ENCODE measurements at regions not wholly inside any gene's neighbourhood (a gene's known extent, or its start where the extent isn't known, plus 50 kb on each side); places are given as distances from the start of the nearest gene placed in this dataset.
"Not testable (repeated sequence)": the region's sequence is repeated elsewhere in the genome, so short reads cannot be mapped to it uniquely, and the experiment has no call there.

GRCh38 chr5:39674209-39675082 is 249.7 kb upstream of the DAB2 start:
- no peak for DNase-seq

GRCh38 chr5:39671561-39671961 is 246.8 kb upstream of the DAB2 start:
- DNase-seq = no peak

DNA sequence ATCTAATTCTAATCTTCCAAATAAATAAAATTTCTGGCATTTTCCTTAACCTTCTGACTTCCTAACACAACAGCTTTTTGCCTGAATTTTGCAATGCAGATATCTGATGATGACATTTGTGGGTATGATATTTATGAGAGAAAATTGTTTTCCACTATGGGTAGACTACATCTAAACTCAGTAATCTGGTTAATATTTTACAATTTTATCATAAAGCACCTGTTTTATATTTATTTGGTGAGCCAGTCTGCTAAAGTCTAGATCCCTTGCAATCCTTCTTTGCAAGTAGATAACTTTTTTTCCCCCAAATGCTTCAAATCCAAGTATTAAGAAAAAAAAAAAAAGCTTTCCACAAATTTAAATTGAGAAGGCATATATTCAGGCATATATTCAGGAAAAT is 246.2 kb upstream of the DAB2 start:
- no peak for DNase-seq

- no peak for DNase-seq
These were observed 245.6 kb upstream of the DAB2 start for GRCh38 chr5:39670391-39670790.

DNA sequence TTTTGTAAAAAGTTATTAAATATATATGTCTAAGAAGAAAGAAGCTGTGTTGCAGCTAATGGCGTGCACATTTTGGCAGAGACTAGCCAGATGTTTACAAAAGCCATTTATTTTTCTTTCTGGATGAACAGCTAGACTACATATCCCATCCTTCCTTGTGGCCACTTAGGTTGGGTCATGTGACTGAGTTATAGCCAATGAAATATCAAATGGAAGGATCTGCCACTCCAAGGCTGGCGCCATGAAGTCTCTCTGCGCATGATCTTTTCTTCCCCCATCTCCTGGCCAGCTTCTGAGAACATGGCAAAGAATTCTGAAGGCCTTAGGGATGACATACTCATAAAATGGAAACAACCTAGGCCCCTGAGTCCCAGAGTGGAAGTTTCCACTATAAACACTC is 244.2 kb upstream of the DAB2 start:
- no peak for DNase-seq

- DNase-seq = no peak
These were observed 240.5 kb upstream of the DAB2 start for GRCh38 chr5:39665328-39665727.

DNA sequence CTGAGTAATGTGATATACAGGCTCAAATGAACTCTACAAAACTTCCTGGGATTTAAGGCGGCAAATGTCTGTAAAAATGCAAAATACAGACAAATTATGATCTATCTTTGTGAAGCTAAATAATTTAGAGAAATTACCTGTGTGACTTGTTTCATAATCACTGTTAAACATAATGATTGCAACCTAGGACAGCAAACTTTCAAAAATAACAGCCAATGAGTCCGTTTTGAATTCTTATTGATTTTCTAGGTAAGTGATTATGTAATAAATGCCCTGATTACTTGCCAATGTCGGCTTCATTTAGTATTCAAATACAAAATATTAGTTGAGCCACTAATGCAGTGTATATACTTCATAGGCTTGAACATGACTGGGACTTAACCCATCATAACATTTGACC is 238.2 kb upstream of the DAB2 start:
- DNase-seq = no peak

DNA sequence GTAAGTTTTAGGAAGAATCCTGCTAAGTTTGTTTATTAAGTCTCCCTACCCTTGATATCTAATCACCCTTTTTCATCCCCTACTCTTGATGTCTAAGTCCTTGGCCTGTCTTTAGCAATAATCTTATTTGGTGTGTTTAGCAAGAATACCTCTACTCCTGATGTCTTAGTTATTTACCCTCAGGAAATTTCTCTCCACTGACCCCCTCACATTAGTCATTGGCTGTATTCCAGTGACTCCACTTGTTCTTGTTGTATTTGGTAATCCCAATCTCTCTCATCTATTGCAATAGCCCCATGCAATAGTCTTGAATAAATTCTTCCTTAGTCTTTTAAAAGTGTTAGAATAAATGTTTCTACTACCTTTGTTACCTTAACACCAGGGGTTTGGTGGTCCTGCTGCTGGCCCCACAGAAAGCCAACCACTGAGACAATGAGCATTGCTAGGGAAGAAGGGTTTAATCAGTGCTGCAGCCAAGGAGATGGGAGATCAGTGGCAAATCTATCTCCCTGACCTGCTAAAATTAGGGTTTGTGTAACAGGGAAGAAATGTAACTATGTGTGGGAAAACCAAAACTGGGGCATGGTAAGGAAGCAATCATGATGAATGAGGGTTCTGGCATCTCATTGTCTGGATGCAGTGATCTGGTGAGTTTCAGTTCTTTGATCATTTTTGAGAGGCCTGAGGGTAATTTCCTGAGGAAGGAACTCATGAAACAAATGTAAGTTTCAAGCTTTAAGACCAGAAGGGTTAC is 236.4 kb upstream of the DAB2 start:
- DNase-seq = no peak

DNA sequence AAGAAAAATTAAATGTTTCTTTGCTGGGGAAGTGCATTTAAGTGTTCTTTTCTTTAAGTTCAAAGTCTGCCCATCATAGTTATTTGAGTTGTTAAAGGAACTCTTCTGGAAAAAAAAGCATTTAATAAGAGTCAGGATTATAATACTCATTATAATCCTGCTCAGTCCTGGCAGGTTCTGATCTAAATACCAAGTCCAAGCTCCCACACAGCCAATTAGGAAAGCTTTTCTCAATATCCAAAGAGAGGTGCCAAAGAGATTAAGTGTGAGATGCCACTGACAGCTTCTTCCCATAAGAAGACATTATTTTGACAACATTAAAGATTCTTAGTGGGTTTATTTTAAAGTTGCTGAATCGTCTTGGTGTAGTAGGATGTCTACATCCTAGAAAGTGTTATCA is 235.2 kb upstream of the DAB2 start:
- DNase-seq = no peak

DNA sequence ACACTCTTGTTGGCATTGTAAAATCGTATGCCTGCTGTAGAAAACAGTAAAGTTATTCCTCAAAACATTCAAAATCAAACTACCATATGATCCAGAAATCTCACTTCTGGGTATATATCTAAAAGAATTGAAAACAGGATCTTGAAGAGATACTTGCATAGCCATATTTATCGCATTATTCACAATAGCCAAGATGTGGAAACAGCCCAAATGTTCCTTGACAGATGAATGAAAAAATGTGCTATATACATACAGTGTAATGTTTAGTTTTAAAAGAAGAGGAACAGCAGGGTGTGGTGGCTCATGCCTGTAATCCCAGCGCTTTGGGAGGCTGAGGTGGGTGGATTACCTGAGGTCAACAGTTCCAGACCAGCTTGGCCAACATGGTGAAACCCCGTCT is 234.1 kb upstream of the DAB2 start:
- DNase-seq = no peak

- no peak for DNase-seq
These were observed 233.2 kb upstream of the DAB2 start for GRCh38 chr5:39657943-39658342.

DNA sequence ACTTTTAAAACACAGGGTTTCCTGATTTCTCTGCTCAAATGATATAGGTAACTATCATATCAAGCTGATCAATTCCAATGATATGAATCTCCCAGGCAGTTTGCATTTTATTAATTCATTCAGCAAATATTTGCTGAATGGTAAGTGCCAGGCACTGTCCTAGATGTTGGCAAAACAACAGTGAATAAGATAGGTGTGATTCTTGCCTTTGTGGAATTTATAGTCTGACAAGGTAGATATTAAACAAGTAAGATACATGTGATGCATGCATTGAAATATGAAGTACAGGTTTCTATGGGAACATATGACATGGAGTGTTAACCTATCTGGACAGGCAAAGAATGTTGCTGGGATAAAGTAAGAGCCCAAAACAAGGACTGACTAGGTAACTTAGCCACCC is 231.8 kb upstream of the DAB2 start:
- DNase-seq = no peak

DNA sequence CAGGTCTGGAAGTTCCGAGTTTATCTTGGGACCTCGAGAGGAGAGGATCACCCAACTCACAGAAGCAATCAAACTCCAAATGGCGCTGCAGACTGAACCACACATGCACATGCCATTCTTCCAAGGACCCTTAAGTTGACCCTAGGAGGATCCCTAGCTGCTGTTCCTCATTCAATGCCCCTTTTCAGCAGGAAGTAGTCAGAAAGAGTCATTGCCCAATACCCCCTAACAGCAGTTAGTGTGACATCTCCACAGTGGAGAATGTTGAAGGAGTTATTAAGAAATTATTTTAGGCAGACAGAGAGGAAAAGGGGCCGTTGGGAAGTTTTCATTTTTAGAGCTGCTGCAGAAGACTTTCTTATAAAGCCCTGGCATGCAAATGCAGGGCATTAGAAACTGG is 229.9 kb upstream of the DAB2 start:
- DNase-seq = no peak

DNA sequence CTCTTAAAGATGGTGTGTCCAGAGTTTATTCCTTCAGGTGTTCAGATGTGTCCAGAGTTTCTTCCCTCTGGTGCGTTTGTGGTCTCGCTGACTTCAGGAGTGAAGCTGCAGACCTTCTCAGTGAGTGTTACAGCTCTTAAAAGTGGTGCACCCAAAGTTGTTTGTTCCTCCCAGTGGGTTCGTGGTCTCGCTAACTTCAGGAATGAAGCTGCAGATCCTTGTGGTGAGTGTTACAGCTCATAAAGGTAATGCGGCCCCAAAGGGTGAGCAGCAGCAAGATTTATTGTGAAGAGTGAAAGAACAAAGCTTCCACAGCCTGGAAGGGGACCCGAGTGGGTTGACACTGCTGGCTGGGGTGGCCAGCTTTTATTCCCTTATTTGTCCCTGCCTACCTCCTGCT is 227.7 kb upstream of the DAB2 start:
- DNase-seq = not testable (repeated sequence)

- DNase-seq = no peak
These were observed 227.3 kb upstream of the DAB2 start for GRCh38 chr5:39652036-39652435.

DNA sequence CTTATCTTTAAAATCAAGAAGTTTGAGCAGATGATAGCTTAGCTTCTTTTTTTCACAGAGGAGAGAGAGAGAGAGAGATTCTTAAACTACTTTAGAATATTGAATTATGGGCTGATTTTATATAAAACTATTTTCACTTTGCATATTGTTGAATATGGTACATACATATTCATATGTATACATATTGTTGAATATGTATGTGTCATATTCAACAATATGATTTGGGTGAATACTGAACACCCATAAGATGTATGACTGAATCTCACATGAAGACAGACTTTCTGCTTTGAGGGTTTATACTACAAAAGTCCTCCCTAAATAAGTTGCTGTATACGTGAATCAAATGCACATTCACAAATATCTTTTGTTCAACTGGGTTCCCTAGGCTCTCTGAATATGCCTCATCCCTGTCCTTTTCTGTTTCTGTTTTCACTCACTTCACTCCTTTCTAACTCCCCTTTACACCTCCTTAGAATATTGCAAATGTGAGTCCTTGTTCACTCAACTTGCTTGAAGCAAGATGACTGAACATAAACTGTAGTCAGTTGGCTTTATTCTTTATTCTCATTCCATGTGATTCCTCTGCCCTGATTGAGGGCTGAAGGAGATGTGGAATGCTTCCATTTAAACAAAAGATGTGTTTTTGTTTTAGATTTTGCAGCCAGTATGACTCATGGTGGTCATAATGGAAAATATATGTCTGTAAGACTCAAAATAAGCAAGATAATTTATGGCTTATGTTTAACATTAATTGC is 225.4 kb upstream of the DAB2 start:
- no peak for DNase-seq

DNA sequence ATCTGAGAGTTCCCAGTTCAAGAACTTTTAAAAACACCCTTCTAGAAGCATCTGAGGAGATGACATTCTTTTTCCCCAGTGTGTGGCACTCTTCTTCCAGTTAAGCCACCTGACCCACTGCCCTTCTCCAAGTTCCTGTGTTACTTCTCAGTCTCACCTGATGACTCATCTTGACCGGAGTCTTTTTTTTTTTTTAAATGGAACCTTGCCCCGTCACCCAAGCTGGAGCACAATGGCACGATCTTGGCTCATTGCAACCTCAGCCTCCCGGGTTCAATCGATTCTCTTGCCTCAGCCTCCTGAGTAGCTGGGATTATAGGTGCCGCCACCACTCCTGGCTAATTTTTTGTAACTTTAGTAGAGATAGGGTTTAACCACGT is 224.1 kb upstream of the DAB2 start:
- DNase-seq = no peak

DNA sequence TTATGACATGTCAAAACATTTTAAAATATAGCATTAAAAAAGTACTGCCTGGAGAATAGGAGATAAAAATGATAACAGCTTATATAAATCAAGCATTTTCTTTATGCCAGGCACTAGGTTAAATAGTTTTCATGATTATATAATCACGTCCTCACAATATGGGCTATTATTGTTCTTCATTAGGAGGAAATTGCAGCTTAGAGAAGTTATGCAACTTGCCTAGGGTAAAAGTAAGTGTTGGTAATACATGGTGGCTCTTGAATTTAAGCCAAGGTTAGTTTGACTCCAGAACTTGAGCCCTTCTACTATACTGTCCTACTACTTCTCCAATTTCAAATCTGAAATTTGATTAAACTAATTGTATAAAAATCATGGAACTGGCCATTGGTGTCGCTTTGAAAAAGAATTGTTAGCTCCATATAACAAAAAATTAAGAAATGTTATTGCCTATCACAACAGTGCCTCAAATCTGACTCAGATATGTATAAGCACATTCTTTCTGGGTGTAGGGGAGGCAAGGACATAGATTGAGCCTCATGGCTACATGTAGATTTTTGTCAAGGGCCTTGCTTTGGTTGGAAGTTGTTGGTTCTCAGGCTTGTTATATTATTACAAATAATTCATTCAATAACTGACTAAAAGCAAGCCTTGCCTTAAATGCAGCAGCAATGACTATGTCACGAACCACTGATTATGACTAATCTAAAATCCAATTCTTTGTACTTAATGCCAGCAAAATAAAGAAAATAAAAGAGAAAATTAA is 223.5 kb upstream of the DAB2 start:
- no peak for DNase-seq

- no peak for DNase-seq
These were observed 215.8 kb upstream of the DAB2 start for GRCh38 chr5:39640552-39640951.

GRCh38 chr5:39639618-39640089 is 214.9 kb upstream of the DAB2 start:
- no peak for DNase-seq

DNA sequence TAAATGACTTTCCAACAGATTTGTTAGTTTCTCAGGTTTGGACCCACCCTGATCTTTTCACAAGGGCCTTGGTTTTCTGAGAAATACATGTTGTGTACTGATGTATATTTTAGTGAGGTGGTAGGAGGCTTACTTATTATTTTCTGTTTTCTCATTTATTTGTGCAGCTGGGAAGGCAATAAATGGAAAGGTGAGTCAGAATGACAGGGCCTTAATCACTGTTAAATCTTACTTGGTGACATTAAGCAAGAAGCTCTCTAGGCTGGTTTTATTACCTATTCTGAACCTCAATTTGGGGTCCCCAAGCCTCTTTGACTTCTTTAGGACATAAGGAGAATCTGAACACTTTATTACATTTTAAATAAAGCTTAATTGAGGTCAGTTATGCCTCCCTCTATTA is 214.0 kb upstream of the DAB2 start:
- DNase-seq = no peak

DNA sequence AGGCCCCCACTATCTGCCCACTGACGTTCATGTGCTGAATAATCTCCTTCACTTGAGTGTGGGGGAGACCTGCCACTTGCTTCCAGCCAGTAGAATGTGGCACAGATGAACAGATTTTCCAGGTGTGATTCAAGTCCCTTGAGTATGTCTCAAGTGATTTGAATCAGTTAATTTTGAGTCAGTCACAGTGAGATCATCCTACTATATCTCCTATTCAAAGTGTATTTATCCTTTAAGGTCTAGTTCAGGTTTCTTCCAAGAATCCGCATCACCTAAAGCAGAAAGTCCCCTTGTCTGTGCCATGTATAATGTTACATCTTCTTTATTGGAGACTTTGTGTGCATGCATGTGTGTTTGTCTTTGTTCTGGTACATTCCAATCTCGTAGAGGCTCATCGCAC is 208.3 kb upstream of the DAB2 start:
- DNase-seq = no peak

DNA sequence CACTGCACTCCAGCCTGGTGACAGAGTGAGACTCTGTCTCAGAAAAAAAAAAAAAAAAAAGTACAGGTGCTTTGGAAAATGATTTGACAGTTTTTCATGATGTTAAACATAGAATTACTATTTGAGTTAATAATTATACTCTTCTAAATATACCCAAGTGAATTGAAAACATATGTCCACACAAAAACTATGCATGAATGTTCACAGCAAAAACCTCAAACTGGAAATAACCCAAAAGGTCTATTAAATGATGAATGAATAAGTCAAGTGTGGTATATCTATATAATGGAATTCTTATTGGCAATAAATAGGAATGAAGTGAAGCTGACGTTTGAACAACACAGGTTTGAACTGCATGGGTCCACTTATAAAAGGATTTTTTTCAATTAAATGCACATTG is 207.2 kb upstream of the DAB2 start:
- no peak for DNase-seq
